HEK293 (cell line): ENCODE measurements at regions not wholly inside any gene's neighbourhood (a gene's known extent, or its start where the extent isn't known, plus 50 kb on each side); places are given as distances from the start of the nearest gene placed in this dataset.

Experiments used
- CTCF ChIA-PET: fragments of 350-600 bp; formaldehyde crosslinking; extraction: SDS; loops from one replicate; lab custom pipeline; 2021; ENCODE audit warnings: antibody characterized with exemption; lab: Yijun Ruan, JAX
- POLR2A ChIA-PET: fragments of 300-600 bp; formaldehyde crosslinking; extraction: SDS; loops from one replicate; lab custom pipeline; 2020; ENCODE audit warnings: antibody characterized with exemption, inconsistent platforms; lab: Yijun Ruan, JAX
- H3K27ac ChIP-seq: fragments of 200-500 bp; sonication (Bioruptor generic); 2 replicates; pipeline ENCODE4 v1.5.1; 2014; ENCODE audit warnings: low read depth, low read length, control low read depth, inconsistent platforms; ENCODE audit errors: extremely low read depth
- H3K36me3 ChIP-seq, 2 experiments: fragments of 200-500 bp in 1 of 2; sonication (Bioruptor generic) in 1 of 2; 1 replicate in 1 of 2; 2 replicates in 1 of 2; pipeline ENCODE4 v1.5.1; 2014 to 2017; ENCODE audit warnings: inconsistent platforms in 2 of 2, low read length in 2 of 2; ENCODE audit not compliant: control insufficient read depth in 2 of 2, insufficient read depth in 1 of 2
- H3K4me1 ChIP-seq: fragments of 200-500 bp; sonication (Bioruptor generic); 2 replicates; pipeline ENCODE4 v1.5.1; 2014; ENCODE audit warnings: mild to moderate bottlenecking, low read length, inconsistent platforms; ENCODE audit not compliant: control insufficient read depth, insufficient read depth
- H3K4me3 ChIP-seq: 2 replicates; pipeline ENCODE4 v1.5.1; 2011; ENCODE audit warnings: low read depth, mild to moderate bottlenecking, control low read depth, low read length, moderate library complexity
- H3K9me3 ChIP-seq: fragments of 200-500 bp; sonication (Bioruptor generic); 2 replicates; pipeline ENCODE4 v1.5.1; 2014; ENCODE audit warnings: low read depth, low read length, inconsistent platforms; ENCODE audit not compliant: control insufficient read depth, insufficient read depth
- EGR2 ChIP-seq: fragments of 450-650 bp; formaldehyde crosslinking; IDR thresholded peaks from 2 replicates; pipeline ENCODE4 v1.5.1; 2016; ENCODE audit warnings: low read depth, missing biosample characterization, missing genetic modification characterization
- GLIS1 ChIP-seq: fragments of 450-650 bp; formaldehyde crosslinking; IDR thresholded peaks from 2 replicates; pipeline ENCODE4 v1.5.1; 2016; ENCODE audit warnings: missing biosample characterization, missing genetic modification characterization
- HOXD13 ChIP-seq: sonication (generic); formaldehyde crosslinking; IDR thresholded peaks from 2 replicates; pipeline ENCODE4 v1.8.0; 2022; ENCODE audit warnings: missing genetic modification reagents, borderline replicate concordance
- RBAK ChIP-seq: fragments of 450-650 bp; formaldehyde crosslinking; IDR thresholded peaks from 2 replicates; pipeline ENCODE4 v1.5.1; 2016; ENCODE audit warnings: missing biosample characterization, missing genetic modification characterization
- REPIN1 ChIP-seq: fragments of 450-650 bp; formaldehyde crosslinking; IDR thresholded peaks from 2 replicates; pipeline ENCODE4 v1.5.1; 2017; ENCODE audit warnings: missing biosample characterization, missing genetic modification characterization, low read depth
- SP7 ChIP-seq: fragments of 450-650 bp; formaldehyde crosslinking; IDR thresholded peaks from 2 replicates; pipeline ENCODE4 v1.5.1; 2016; ENCODE audit warnings: missing biosample characterization, missing genetic modification characterization
- ZBTB10 ChIP-seq: fragments of 450-650 bp; formaldehyde crosslinking; IDR thresholded peaks from 2 replicates; pipeline ENCODE4 v1.5.1; 2016; ENCODE audit warnings: missing biosample characterization, missing genetic modification characterization
- ZBTB48 ChIP-seq: fragments of 450-650 bp; formaldehyde crosslinking; IDR thresholded peaks from 2 replicates; pipeline ENCODE4 v1.5.1; 2016; ENCODE audit warnings: missing biosample characterization, missing genetic modification characterization
- ZEB2 ChIP-seq: fragments of 450-650 bp; formaldehyde crosslinking; IDR thresholded peaks from 2 replicates; pipeline ENCODE4 v1.5.1; 2016; ENCODE audit warnings: missing biosample characterization, missing genetic modification characterization
- ZNF140 ChIP-seq: fragments of 450-650 bp; formaldehyde crosslinking; IDR thresholded peaks from 2 replicates; pipeline ENCODE4 v1.5.1; 2016; ENCODE audit warnings: missing biosample characterization, missing genetic modification characterization
- ZNF157 ChIP-seq: fragments of 450-650 bp; formaldehyde crosslinking; IDR thresholded peaks from 2 replicates; pipeline ENCODE4 v1.5.1; 2016; ENCODE audit warnings: missing biosample characterization, missing genetic modification characterization
- ZNF335 ChIP-seq: fragments of 450-650 bp; formaldehyde crosslinking; conservative IDR thresholded peaks from 2 replicates; pipeline ENCODE4 v1.5.1; 2016; ENCODE audit warnings: missing biosample characterization, missing genetic modification characterization
- ZNF354C ChIP-seq: fragments of 450-650 bp; formaldehyde crosslinking; IDR thresholded peaks from 2 replicates; pipeline ENCODE4 v1.5.1; 2016; ENCODE audit warnings: missing biosample characterization, missing genetic modification characterization, low read depth, borderline replicate concordance
- ZNF37A ChIP-seq: fragments of 450-650 bp; IDR thresholded peaks from 2 replicates; pipeline ENCODE4 v1.5.1; 2018; ENCODE audit warnings: missing biosample characterization, missing genetic modification characterization
- ZNF426 ChIP-seq: fragments of 450-650 bp; formaldehyde crosslinking; IDR thresholded peaks from 2 replicates; pipeline ENCODE4 v1.5.1; 2017; ENCODE audit warnings: missing biosample characterization, missing genetic modification characterization, mild to moderate bottlenecking, inconsistent platforms, moderate library complexity
- ZNF449 ChIP-seq: fragments of 450-650 bp; formaldehyde crosslinking; IDR thresholded peaks from 2 replicates; pipeline ENCODE4 v1.5.1; 2017; ENCODE audit warnings: missing biosample characterization, mild to moderate bottlenecking, missing genetic modification characterization, moderate library complexity
- ZNF473 ChIP-seq: fragments of 450-650 bp; formaldehyde crosslinking; IDR thresholded peaks from 2 replicates; pipeline ENCODE4 v1.5.1; 2017; ENCODE audit warnings: missing biosample characterization, missing genetic modification characterization
- ZNF529 ChIP-seq: fragments of 450-650 bp; formaldehyde crosslinking; IDR thresholded peaks from 2 replicates; pipeline ENCODE4 v1.5.1; 2017; ENCODE audit warnings: missing genetic modification characterization, missing biosample characterization; ENCODE audit not compliant: insufficient replicate concordance
- ZNF544 ChIP-seq: fragments of 450-650 bp; formaldehyde crosslinking; IDR thresholded peaks from 2 replicates; pipeline ENCODE4 v1.5.0; 2017; ENCODE audit warnings: missing biosample characterization, missing genetic modification characterization
- ZNF558 ChIP-seq: fragments of 450-650 bp; formaldehyde crosslinking; IDR thresholded peaks from 2 replicates; pipeline ENCODE4 v1.5.1; 2016; ENCODE audit warnings: missing biosample characterization, missing genetic modification characterization
- ZNF701 ChIP-seq: fragments of 450-650 bp; formaldehyde crosslinking; IDR thresholded peaks from 2 replicates; pipeline ENCODE4 v1.5.1; 2016; ENCODE audit warnings: missing biosample characterization, missing genetic modification characterization
- ZXDB ChIP-seq: fragments of 450-650 bp; formaldehyde crosslinking; IDR thresholded peaks from 2 replicates; pipeline ENCODE4 v1.5.1; 2016; ENCODE audit warnings: missing biosample characterization, missing genetic modification characterization
- TF ChIP-seq, protein P1 (sequence below): fragments of 450-650 bp; formaldehyde crosslinking; IDR thresholded peaks from 2 replicates; pipeline ENCODE4 v1.5.1; 2016; ENCODE audit warnings: missing biosample characterization, missing genetic modification characterization
- TF ChIP-seq, protein P2 (sequence below): IDR thresholded peaks from 2 replicates; pipeline ENCODE4 v1.6.1; 2011; ENCODE audit warnings: mild to moderate bottlenecking, low read depth, low read length, borderline replicate concordance
- TF ChIP-seq, protein P3 (sequence below): fragments of 450-650 bp; formaldehyde crosslinking; IDR thresholded peaks from 2 replicates; pipeline ENCODE4 v1.5.1; 2016; ENCODE audit warnings: missing biosample characterization, missing genetic modification characterization

- POLR2A ChIA-PET, result no interaction called here
- no peaks in the 10 kb centered on the region for H3K36me3 ChIP-seq
- no peak overlapping the region for H3K27ac ChIP-seq
- CTCF ChIA-PET, result no interaction called here
- no peak for TF ChIP-seq ZNF335 (tag by site-specific recombination)
- TF ChIP-seq ZNF140 (tag by site-specific recombination), result no peak
- no peak for TF ChIP-seq RBAK (tag by site-specific recombination)
- TF ChIP-seq ZEB2, result no peak
- TF ChIP-seq, protein P1, sequence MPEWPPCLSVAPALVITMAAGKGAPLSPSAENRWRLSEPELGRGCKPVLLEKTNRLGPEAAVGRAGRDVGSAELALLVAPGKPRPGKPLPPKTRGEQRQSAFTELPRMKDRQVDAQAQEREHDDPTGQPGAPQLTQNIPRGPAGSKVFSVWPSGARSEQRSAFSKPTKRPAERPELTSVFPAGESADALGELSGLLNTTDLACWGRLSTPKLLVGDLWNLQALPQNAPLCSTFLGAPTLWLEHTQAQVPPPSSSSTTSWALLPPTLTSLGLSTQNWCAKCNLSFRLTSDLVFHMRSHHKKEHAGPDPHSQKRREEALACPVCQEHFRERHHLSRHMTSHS (tag by site-specific recombination), result no peak
- no peak for TF ChIP-seq ZNF544 (tag by site-specific recombination)
- TF ChIP-seq ZBTB48 (tag by site-specific recombination), result no peak
- TF ChIP-seq ZNF558 (tag by site-specific recombination), result no peak
- no peak for TF ChIP-seq EGR2 (tag by site-specific recombination)
- TF ChIP-seq ZNF37A (tag by site-specific recombination), result no peak
- TF ChIP-seq ZNF426 (tag by site-specific recombination), result no peak
- TF ChIP-seq, protein P2, sequence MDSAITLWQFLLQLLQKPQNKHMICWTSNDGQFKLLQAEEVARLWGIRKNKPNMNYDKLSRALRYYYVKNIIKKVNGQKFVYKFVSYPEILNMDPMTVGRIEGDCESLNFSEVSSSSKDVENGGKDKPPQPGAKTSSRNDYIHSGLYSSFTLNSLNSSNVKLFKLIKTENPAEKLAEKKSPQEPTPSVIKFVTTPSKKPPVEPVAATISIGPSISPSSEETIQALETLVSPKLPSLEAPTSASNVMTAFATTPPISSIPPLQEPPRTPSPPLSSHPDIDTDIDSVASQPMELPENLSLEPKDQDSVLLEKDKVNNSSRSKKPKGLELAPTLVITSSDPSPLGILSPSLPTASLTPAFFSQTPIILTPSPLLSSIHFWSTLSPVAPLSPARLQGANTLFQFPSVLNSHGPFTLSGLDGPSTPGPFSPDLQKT, result no peak
- no peak for TF ChIP-seq HOXD13
- no peak for TF ChIP-seq ZNF354C (tag by site-specific recombination)
- TF ChIP-seq ZNF701 (tag by site-specific recombination), result no peak
- no peak for TF ChIP-seq ZXDB (tag by site-specific recombination)
- TF ChIP-seq, all 188 proteins: peak for 0
- Histone ChIP-seq H3K4me3 (no peak overlapping the region), H3K9me3 (no peaks in the 10 kb centered on the region), H3K4me1 (no peaks in the 10 kb centered on the region)
Observed at GRCh38 chr4:123470640-123471039, 74.0 kb downstream of the SPRY1 start.

GRCh38 chr4:123471655-123472369 is 75.2 kb downstream of the SPRY1 start:
- Histone ChIP-seq H3K36me3 (no peaks in the 10 kb centered on the region), H3K27ac (no peak overlapping the region), H3K4me3 (no peak overlapping the region), H3K4me1 (no peaks in the 10 kb centered on the region), H3K9me3 (no peaks in the 10 kb centered on the region)
- TF ChIP-seq, protein P3, sequence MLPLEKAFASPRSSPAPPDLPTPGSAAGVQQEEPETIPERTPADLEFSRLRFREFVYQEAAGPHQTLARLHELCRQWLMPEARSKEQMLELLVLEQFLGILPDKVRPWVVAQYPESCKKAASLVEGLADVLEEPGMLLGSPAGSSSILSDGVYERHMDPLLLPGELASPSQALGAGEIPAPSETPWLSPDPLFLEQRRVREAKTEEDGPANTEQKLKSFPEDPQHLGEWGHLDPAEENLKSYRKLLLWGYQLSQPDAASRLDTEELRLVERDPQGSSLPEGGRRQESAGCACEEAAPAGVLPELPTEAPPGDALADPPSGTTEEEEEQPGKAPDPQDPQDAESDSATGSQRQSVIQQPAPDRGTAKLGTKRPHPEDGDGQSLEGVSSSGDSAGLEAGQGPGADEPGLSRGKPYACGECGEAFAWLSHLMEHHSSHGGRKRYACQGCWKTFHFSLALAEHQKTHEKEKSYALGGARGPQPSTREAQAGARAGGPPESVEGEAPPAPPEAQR, result no peak
- no peak for TF ChIP-seq GLIS1 (tag by site-specific recombination)
- no peak for TF ChIP-seq ZNF449 (tag by site-specific recombination)
- TF ChIP-seq REPIN1 (tag by site-specific recombination), result no peak
- no peak for TF ChIP-seq ZNF473 (tag by site-specific recombination)
- TF ChIP-seq SP7 (tag by site-specific recombination), result no peak
- no peak for TF ChIP-seq ZNF157 (tag by site-specific recombination)
- TF ChIP-seq ZBTB10, result no peak
- no peak for TF ChIP-seq ZNF529 (tag by site-specific recombination)
- ChIA-PET CTCF (interaction anchor here (0.7 kb wide), 1 partner anchor 15 kb away, joined by 3 read pairs; no protein-coding TSS in a partner anchor), POLR2A (no interaction called here)
